K562 (cell line): ENCODE measurements at regions not wholly inside any gene's neighbourhood (a gene's known extent, or its start where the extent isn't known, plus 50 kb on each side); places are given as distances from the start of the nearest gene placed in this dataset.

Experiments used
- ARID1B ChIP-seq: fragments of 450-650 bp; IDR thresholded peaks from 2 replicates; pipeline ENCODE4 v1.6.1; 2016; ENCODE audit warnings: antibody characterized with exemption, mild to moderate bottlenecking, inconsistent platforms
- ARNT ChIP-seq, 2 experiments: fragments of 450-650 bp; IDR thresholded peaks; 2 replicates each; pipeline ENCODE4 v1.6.1; 2016; ENCODE audit warnings: mild to moderate bottlenecking in 1 of 2
- ATF7 ChIP-seq: fragments of 450-650 bp; IDR thresholded peaks from 2 replicates; pipeline ENCODE4 v1.7.1; 2014; ENCODE audit warnings: mild to moderate bottlenecking, moderate library complexity
- BACH1 ChIP-seq: fragments of 200-800 bp; sonication (Bioruptor generic); IDR thresholded peaks from 2 replicates; pipeline ENCODE4 v1.6.1; 2016; ENCODE audit warnings: missing genetic modification characterization, missing compliant biosample characterization
- CTBP1 ChIP-seq: fragments of 450-650 bp; IDR thresholded peaks from 2 replicates; pipeline ENCODE4 v1.6.1; 2016; ENCODE audit warnings: borderline replicate concordance
- DMBX1 ChIP-seq: fragments of 250-450 bp; sonication (Bioruptor Pico); IDR thresholded peaks from 2 replicates; pipeline ENCODE4 v1.8.0; 2022; ENCODE audit warnings: inconsistent platforms, mild to moderate bottlenecking, moderate library complexity, borderline replicate concordance
- EHMT2 ChIP-seq: fragments of 450-650 bp; IDR thresholded peaks from 2 replicates; pipeline ENCODE4 v1.6.1; 2018; ENCODE audit warnings: antibody characterized with exemption
- ETV5 ChIP-seq: sonication (generic); formaldehyde crosslinking; IDR thresholded peaks from 2 replicates; pipeline ENCODE4 v1.4.0; 2020; ENCODE audit warnings: low read depth, mild to moderate bottlenecking, missing genetic modification reagents
- FOS ChIP-seq: IDR thresholded peaks from 3 replicates; pipeline ENCODE4 v1.6.1; 2011; ENCODE audit not compliant: insufficient read length; ENCODE audit errors: extremely low read depth
- HCFC1 ChIP-seq: IDR thresholded peaks from 2 replicates; pipeline ENCODE4 v1.6.1; 2012; ENCODE audit warnings: low read depth, low read length, improper control_type of control experiment
- HDAC6 ChIP-seq: IDR thresholded peaks from 2 replicates; pipeline ENCODE4 v1.6.1; 2012; ENCODE audit warnings: low read depth, mild to moderate bottlenecking, control low read depth, inconsistent platforms, low read length, moderate library complexity
- JUN ChIP-seq, 2 experiments: sonication (generic) in 1 of 2; formaldehyde crosslinking in 1 of 2; IDR thresholded peaks; 2 replicates each; pipeline versions ENCODE4 v1.6.1 to v1.8.0; 2012 to 2022; ENCODE audit warnings: borderline replicate concordance in 2 of 2, mild to moderate bottlenecking in 2 of 2, improper control_type of control experiment in 1 of 2, low read depth in 1 of 2, low read length in 1 of 2, missing genetic modification reagents in 1 of 2
- KLF16 ChIP-seq: IDR thresholded peaks from 2 replicates; pipeline ENCODE4 v1.6.1; 2016; ENCODE audit warnings: antibody characterized with exemption
- LEF1 ChIP-seq: fragments of 450-650 bp; IDR thresholded peaks from 2 replicates; pipeline ENCODE4 v1.6.1; 2016; ENCODE audit warnings: mild to moderate bottlenecking
- NCOA1 ChIP-seq: fragments of 450-650 bp; IDR thresholded peaks from 2 replicates; pipeline ENCODE4 v1.6.1; 2016; ENCODE audit warnings: low read depth
- NR3C1 ChIP-seq: sonication (generic); formaldehyde crosslinking; IDR thresholded peaks from 2 replicates; pipeline ENCODE4 v1.8.1; 2022; ENCODE audit warnings: missing genetic modification reagents
- PHB2 ChIP-seq: fragments of 450-650 bp; IDR thresholded peaks from 2 replicates; pipeline ENCODE4 v1.6.1; 2017; ENCODE audit warnings: low read depth
- RBM14 ChIP-seq: fragments of 200-400 bp; formaldehyde crosslinking; IDR thresholded peaks from 2 replicates; pipeline ENCODE4 v1.6.1; 2018; ENCODE audit warnings: low read depth, mild to moderate bottlenecking, low read length, moderate library complexity, borderline replicate concordance; ENCODE audit not compliant: insufficient read depth
- RBM39 ChIP-seq: fragments of 200-400 bp; formaldehyde crosslinking; optimal IDR thresholded peaks from 2 replicates; pipeline ENCODE3; 2018; ENCODE audit warnings: low read depth, low read length
- SIN3B ChIP-seq: fragments of 450-650 bp; IDR thresholded peaks from 2 replicates; pipeline ENCODE4 v1.6.1; 2017; ENCODE audit warnings: low read depth, mild to moderate bottlenecking, moderate library complexity
- SNIP1 ChIP-seq: fragments of 450-650 bp; IDR thresholded peaks from 2 replicates; pipeline ENCODE4 v1.7.1; 2017; ENCODE audit warnings: low read depth, mild to moderate bottlenecking
- ZKSCAN1 ChIP-seq: fragments of 150-350 bp; IDR thresholded peaks from 2 replicates; pipeline ENCODE4 v1.6.1; 2016; ENCODE audit warnings: low read depth, low read length
- ZNF146 ChIP-seq: IDR thresholded peaks from one replicate; pipeline ENCODE4 v1.6.1; 2018; ENCODE audit warnings: missing compliant biosample characterization; ENCODE audit not compliant: unreplicated experiment
- ZNF24 ChIP-seq: fragments of 450-650 bp; IDR thresholded peaks from 2 replicates; pipeline ENCODE4 v1.6.1; 2016
- ZNF57 ChIP-seq: fragments of 450-650 bp; formaldehyde crosslinking; IDR thresholded peaks from 2 replicates; pipeline ENCODE4 v1.4.0; 2020; ENCODE audit warnings: mild to moderate bottlenecking, moderate library complexity
- ZNF589 ChIP-seq: fragments of 200-800 bp; sonication (Bioruptor generic); IDR thresholded peaks from 2 replicates; pipeline ENCODE4 v1.6.1; 2016; ENCODE audit warnings: low read depth, missing genetic modification characterization, missing compliant biosample characterization
- ZNF766 ChIP-seq: fragments of 200-800 bp; sonication (Bioruptor generic); conservative IDR thresholded peaks from 2 replicates; pipeline ENCODE4 v1.6.1; 2016; ENCODE audit warnings: missing genetic modification characterization, missing compliant biosample characterization
- ZNF780A ChIP-seq: fragments of 250-450 bp; sonication (Bioruptor Pico); IDR thresholded peaks from 2 replicates; pipeline ENCODE4 v1.5.0; 2021; ENCODE audit warnings: mild to moderate bottlenecking
- TF ChIP-seq, protein P1 (sequence below): fragments of 250-450 bp; sonication (Bioruptor Pico); IDR thresholded peaks from 2 replicates; pipeline ENCODE4 v1.5.0; 2021
- TF ChIP-seq, protein P2 (sequence below): fragments of 450-650 bp; formaldehyde crosslinking; IDR thresholded peaks from 2 replicates; pipeline ENCODE4 v1.4.0; 2022; ENCODE audit warnings: mild to moderate bottlenecking, moderate library complexity
- TF ChIP-seq, protein P3 (sequence below): fragments of 250-450 bp; sonication (Bioruptor Pico); IDR thresholded peaks from 2 replicates; pipeline ENCODE4 v1.8.0; 2022; ENCODE audit warnings: moderate library complexity, mild to moderate bottlenecking, inconsistent platforms
- TF ChIP-seq, protein P4 (sequence below): fragments of 250-450 bp; sonication (Bioruptor Pico); IDR thresholded peaks from 2 replicates; pipeline ENCODE4 v1.6.1; 2021; ENCODE audit warnings: mild to moderate bottlenecking

DNA sequence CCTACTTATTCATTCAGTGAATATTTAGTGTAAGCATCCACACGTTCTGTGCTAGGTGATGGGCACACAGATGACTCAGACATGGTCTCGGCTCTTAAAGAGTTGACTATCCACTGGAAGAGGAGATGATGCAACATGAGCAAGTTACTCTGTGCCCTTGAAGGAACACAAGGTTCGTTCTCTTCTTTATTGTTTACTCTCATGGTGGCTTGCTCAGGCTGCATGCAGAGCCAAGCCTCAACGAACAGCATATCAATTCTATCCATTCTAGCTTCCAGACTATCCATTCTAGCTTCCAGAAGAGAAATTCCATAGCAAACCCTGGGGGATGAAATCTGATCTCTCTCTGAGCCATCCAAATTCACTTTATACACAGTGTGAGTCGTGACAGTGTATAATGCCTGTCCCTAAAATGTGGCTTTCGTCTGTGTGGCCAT is 68.1 kb upstream of the CTAGE1 start (continued):
- no peak for TF ChIP-seq ZNF780A (CRISPR knock-in tag)
- TF ChIP-seq, protein P1, sequence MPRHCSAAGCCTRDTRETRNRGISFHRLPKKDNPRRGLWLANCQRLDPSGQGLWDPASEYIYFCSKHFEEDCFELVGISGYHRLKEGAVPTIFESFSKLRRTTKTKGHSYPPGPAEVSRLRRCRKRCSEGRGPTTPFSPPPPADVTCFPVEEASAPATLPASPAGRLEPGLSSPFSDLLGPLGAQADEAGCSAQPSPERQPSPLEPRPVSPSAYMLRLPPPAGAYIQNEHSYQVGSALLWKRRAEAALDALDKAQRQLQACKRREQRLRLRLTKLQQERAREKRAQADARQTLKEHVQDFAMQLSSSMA (CRISPR knock-in tag) = no peak
- TF ChIP-seq HCFC1 = no peak
- TF ChIP-seq ZNF57 (CRISPR knock-in tag) = no peak
- TF ChIP-seq SIN3B = no peak
- no peak for TF ChIP-seq ETV5 (CRISPR knock-in tag)
- no peak for TF ChIP-seq ZNF24
- no peak for TF ChIP-seq FOS
- peak; percentile 87; the same call in 1 of the 2 replicates for TF ChIP-seq ZNF589 (CRISPR knock-in tag)
- TF ChIP-seq ZNF766 = peak; percentile 68; the same call in 1 of the 2 replicates
- no peak for TF ChIP-seq PHB2
- peak; percentile 21; the same call in 1 of the 2 replicates for TF ChIP-seq ARID1B
- TF ChIP-seq HDAC6 = no peak
- no peak for TF ChIP-seq ZKSCAN1
- TF ChIP-seq, protein P2, sequence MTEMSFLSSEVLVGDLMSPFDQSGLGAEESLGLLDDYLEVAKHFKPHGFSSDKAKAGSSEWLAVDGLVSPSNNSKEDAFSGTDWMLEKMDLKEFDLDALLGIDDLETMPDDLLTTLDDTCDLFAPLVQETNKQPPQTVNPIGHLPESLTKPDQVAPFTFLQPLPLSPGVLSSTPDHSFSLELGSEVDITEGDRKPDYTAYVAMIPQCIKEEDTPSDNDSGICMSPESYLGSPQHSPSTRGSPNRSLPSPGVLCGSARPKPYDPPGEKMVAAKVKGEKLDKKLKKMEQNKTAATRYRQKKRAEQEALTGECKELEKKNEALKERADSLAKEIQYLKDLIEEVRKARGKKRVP (CRISPR knock-in tag) = peak; percentile 93
- TF ChIP-seq RBM14 = no peak
- no peak for TF ChIP-seq NR3C1 (CRISPR knock-in tag)
- TF ChIP-seq RBM39 = no peak
- peak; percentile 75; the same call in 1 of the 2 replicates for TF ChIP-seq JUN (IDR thresholded peaks at IDR 0.05; ENCODE audit: borderline replicate concordance, low read depth, low read length)
- no peak for TF ChIP-seq JUN (CRISPR knock-in tag; IDR thresholded peaks at IDR 0.05; ENCODE audit: borderline replicate concordance)
- peak; percentile 67; the same call in 1 of the 2 replicates for TF ChIP-seq ATF7
- peak; percentile 32; the same call in 1 of the 2 replicates for TF ChIP-seq EHMT2
- TF ChIP-seq CTBP1 = peak; percentile 55; the same call in 1 of the 2 replicates
- TF ChIP-seq NCOA1 = no peak
- TF ChIP-seq DMBX1 (CRISPR knock-in tag) = peak; percentile 83
- TF ChIP-seq ZNF146 (CRISPR knock-in tag) = no peak
- no peak for TF ChIP-seq SNIP1
- TF ChIP-seq, protein P3, sequence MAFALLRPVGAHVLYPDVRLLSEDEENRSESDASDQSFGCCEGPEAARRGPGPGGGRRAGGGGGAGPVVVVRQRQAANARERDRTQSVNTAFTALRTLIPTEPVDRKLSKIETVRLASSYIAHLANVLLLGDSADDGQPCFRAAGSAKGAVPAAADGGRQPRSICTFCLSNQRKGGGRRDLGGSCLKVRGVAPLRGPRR (CRISPR knock-in tag) = no peak
- TF ChIP-seq, protein P4, sequence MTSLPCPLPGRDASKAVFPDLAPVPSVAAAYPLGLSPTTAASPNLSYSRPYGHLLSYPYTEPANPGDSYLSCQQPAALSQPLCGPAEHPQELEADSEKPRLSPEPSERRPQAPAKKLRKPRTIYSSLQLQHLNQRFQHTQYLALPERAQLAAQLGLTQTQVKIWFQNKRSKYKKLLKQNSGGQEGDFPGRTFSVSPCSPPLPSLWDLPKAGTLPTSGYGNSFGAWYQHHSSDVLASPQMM (CRISPR knock-in tag) = no peak
- TF ChIP-seq BACH1 (tag) = peak; percentile 18; the same call in 1 of the 2 replicates
- no peak for TF ChIP-seq ARNT (IDR thresholded peaks at IDR 0.05)
- TF ChIP-seq KLF16 = no peak
- no peak; the same call in 1 of the 2 replicates for TF ChIP-seq LEF1
